ENCODE measurements at regions not wholly inside any gene's neighbourhood (a gene's known extent, or its start where the extent isn't known, plus 50 kb on each side); places are given as distances from the start of the nearest gene placed in this dataset.

DNA sequence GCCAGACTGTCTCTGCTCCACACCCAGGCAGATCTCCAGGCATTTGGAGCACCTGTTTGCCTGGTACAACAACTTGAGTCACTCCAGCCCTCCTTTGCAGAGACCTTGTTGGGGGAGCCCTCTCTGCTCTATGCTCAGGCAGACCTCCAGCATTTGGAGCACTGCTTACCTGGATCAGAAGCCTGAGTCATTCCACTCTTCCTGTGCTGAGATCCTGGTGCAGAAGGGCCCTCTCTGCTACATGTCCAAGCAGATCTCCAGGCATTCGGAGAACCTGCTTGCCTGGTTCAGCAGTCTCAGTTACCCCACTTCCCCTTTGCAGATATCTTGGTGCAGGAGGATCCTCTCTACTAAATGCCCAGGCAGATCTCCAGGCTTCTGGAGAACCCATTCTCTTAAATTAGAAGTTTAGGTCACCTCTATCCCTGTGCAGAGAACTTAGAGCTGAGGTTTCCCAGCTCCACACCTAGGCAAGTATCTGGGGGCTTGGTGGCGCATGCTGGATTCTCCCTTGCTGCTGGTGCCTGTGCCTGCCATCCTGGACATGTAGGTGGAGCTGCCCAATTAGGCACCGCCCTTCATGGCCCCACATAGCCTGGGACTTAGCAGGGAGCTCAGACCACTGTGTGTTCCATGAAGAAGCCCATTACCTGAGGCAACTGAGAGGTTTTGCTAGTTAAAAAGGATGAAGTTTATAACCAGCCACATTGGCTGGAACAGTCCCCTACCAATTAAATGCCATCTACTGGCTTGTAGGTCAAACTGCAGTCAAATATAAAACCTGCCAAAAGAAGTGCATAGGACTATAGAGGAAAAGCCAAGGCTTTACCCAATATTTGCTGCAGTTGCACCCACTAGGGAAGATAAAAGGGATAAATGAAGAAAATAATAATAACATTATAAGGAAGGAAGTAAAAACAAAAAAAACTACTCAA, 97.6 kb upstream of the SLITRK6 start (continued):
- TF ChIP-seq FOXK1 (CRISPR knock-in tag; IDR thresholded peaks at IDR 0.05; ENCODE audit: borderline replicate concordance), result no peak
- TF ChIP-seq SNRNP70 (optimal IDR thresholded peaks at IDR 0.05; ENCODE audit: low read depth, low read length), result no peak

- no peaks in the 10 kb centered on the region for H3K79me2 ChIP-seq (ENCODE audit: control insufficient read depth, insufficient read depth, low read length)
- no peaks in the 10 kb centered on the region for H3K4me1 ChIP-seq (replicated peaks in 1 of 2; ENCODE audit: control insufficient read depth in 2 of 2, insufficient read depth in 2 of 2, low read length in 2 of 2)
- no peaks in the 10 kb centered on the region for H3K9me1 ChIP-seq (ENCODE audit: control insufficient read depth, insufficient read depth, low read length)
- no peak overlapping the region for H3K27ac ChIP-seq (ENCODE audit: extremely low read depth, low read depth, low read length)
- no peaks in the 10 kb centered on the region for H3K36me3 ChIP-seq (ENCODE audit: control insufficient read depth, insufficient read depth, low read length)
- 0% methylated on average over 1 of the region's 1 CpG for WGBS (ENCODE audit: insufficient coverage, low coverage, missing lambda C conversion rate)
- ATAC-seq (no peak), DNase-seq (ENCODE audit: extremely low read depth in 1 of 4, low spot score in 3 of 4) (no peak), FAIRE-seq (no peak)
- no peak overlapping the region for H3K4me3 ChIP-seq
- no TSS peak for BruUV-seq (replicated peaks)
- POLR2A ChIA-PET, result no interaction called here
- intact Hi-C loops (cut with micrococcal nuclease) (no loop called here), in situ Hi-C loops (cut with MboI) (no loop called here)
- no peaks in the 10 kb centered on the region for H3K27me3 ChIP-seq (ENCODE audit: control insufficient read depth in 2 of 2, insufficient read depth in 2 of 2, low read length in 2 of 2)
- no peak overlapping the region for H3K4me2 ChIP-seq (ENCODE audit: insufficient read depth, low read length)
- CTCF ChIA-PET (ENCODE audit: low intra/inter-chr PET ratio), result no interaction called here
- no peak overlapping the region for H3K9ac ChIP-seq (ENCODE audit: insufficient read depth in 1 of 2, low read depth in 2 of 2, low read length in 2 of 2)
- H3K9me3 ChIP-seq (replicated peaks; ENCODE audit: control insufficient read depth, insufficient read depth, low read depth, low read length), result no peaks in the 10 kb centered on the region
- TF ChIP-seq LEF1 (IDR thresholded peaks at IDR 0.05), result no peak
- no peak for TF ChIP-seq ZC3H11A (IDR thresholded peaks at IDR 0.05; ENCODE audit: low read depth, low read length)
- TF ChIP-seq LCOR (CRISPR knock-in tag; IDR thresholded peaks at IDR 0.05), result no peak
- TF ChIP-seq TAF9B (IDR thresholded peaks at IDR 0.05; ENCODE audit: partially characterized antibody), result no peak
- TF ChIP-seq KDM1A (IDR thresholded peaks at IDR 0.05), result no peak
- no peak for TF ChIP-seq RBFOX2 (IDR thresholded peaks at IDR 0.05; ENCODE audit: low read depth, low read length)
- no peak for TF ChIP-seq GABPB2 (CRISPR knock-in tag; conservative IDR thresholded peaks at IDR 0.05)
- no peak overlapping the region for H2AFZ ChIP-seq (ENCODE audit: low read depth, low read length)
- H4K20me1 ChIP-seq (replicated peaks; ENCODE audit: control insufficient read depth, insufficient read depth, low read length), result no peaks in the 10 kb centered on the region
Observed at GRCh38 chr13:85887406-85887805, 88.2 kb upstream of the SLITRK6 start.

Measured in K562 (cell line).